ENCODE measurements at regions not wholly inside any gene's neighbourhood (a gene's known extent, or its start where the extent isn't known, plus 50 kb on each side); places are given as distances from the start of the nearest gene placed in this dataset.

DNA sequence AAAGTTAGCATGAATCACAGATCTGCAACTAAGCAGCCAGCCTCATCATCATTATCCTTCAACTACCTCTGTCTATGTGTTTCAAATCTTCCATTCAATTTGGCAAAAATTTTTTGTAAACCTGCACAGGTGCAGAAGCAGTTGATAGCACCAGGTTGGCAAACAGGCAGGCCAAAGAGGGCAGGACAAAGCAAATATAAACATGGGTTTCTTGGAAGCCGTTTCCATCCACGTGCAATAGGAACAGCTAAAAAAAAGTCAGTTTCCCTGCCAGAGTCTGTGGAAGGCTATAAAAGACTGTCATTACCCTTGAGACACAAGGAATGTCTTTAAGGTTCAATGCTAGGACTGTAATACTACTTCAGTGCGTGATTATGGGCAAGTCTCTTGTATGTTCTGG lies 253.2 kb downstream of the PDHA2 start:
- TF ChIP-seq POLR2AphosphoS5 (IDR thresholded peaks at IDR 0.05; ENCODE audit: low read depth, low read length) (no peak), POLR2A (IDR thresholded peaks at IDR 0.05; ENCODE audit: low read depth, low read length) (no peak)
